ENCODE measurements at regions not wholly inside any gene's neighbourhood (a gene's known extent, or its start where the extent isn't known, plus 50 kb on each side); places are given as distances from the start of the nearest gene placed in this dataset.

GRCh38 chr6:22062807-22063408, 233.9 kb downstream of the PRL start:
- no peak overlapping the region for H4K91ac ChIP-seq (ENCODE audit: insufficient read depth, low read depth, low read length)
- DNase-seq: no peak
- no peak overlapping the region for H3K4me2 ChIP-seq (ENCODE audit: low read depth, low read length)
- no peak overlapping the region for H2BK15ac ChIP-seq (ENCODE audit: low read depth, low read length)
- intact Hi-C loops (cut with micrococcal nuclease) (no loop called here), in situ Hi-C loops (cut with MboI; ENCODE audit: low sequenced_read_pairs) (no loop called here), dilution Hi-C loops (cut with HindIII; ENCODE audit: low sequenced_read_pairs, unreplicated experiment) (no loop called here)
- H3K79me1 ChIP-seq (ENCODE audit: low read depth in 1 of 2, low read length in 2 of 2): no peaks in the 10 kb centered on the region
- TF ChIP-seq POLR2A (IDR thresholded peaks at IDR 0.05; ENCODE audit: low read depth, low read length) (no peak), RCOR1 (IDR thresholded peaks at IDR 0.05; ENCODE audit: insufficient replicate concordance, low read length) (no peak), SMC3 (IDR thresholded peaks at IDR 0.05; ENCODE audit: low read depth, low read length) (no peak), NFE2L2 (IDR thresholded peaks at IDR 0.05; ENCODE audit: low read depth, low read length) (no peak), RAD21 (IDR thresholded peaks at IDR 0.05; ENCODE audit: low read length) (no peak)
- H3K14ac ChIP-seq (replicated peaks; ENCODE audit: low read depth, low read length): no peak overlapping the region
- H3K9me1 ChIP-seq (ENCODE audit: insufficient read depth, low read length): no peaks in the 10 kb centered on the region
- H2BK120ac ChIP-seq (ENCODE audit: low read depth, low read length): no peak overlapping the region
- H3K36me3 ChIP-seq (ENCODE audit: control insufficient read depth, insufficient read depth, low read length): peaks cover 4% of the 10 kb centered on the region
- no peak overlapping the region for H3K27ac ChIP-seq (ENCODE audit: insufficient read depth, low read length)
- no TSS peak for BruUV-seq (replicated peaks)
- no peak overlapping the region for H3K9ac ChIP-seq (ENCODE audit: low read depth, low read length)
- H4K5ac ChIP-seq (ENCODE audit: low read depth, low read length): no peak overlapping the region
- H3K4me1 ChIP-seq (ENCODE audit: control insufficient read depth, insufficient read depth, low read length): no peaks in the 10 kb centered on the region; the same call in 1 of the 2 replicates
- H3K56ac ChIP-seq (ENCODE audit: extremely low read depth, insufficient read depth, low read length): no peak overlapping the region
- H2BK20ac ChIP-seq (ENCODE audit: low read depth, low read length): no peak overlapping the region
- no peak overlapping the region for H4K8ac ChIP-seq (ENCODE audit: low read depth in 2 of 2, low read length in 2 of 2)
- H2AK5ac ChIP-seq (ENCODE audit: low read depth, low read length): peak overlapping the region; percentile 49; the same call in 1 of the 2 replicates
- H3K4ac ChIP-seq (ENCODE audit: low read depth, low read length): no peak overlapping the region
- POLR2A ChIA-PET (ENCODE audit: unreplicated experiment): no interaction called here
- 100% methylated on average over 6 of the region's 21 CpGs; no CpG with 5 or more reads in 1 of the 2 experiments for WGBS, 2 experiments (ENCODE audit: extremely low coverage in 2 of 2, insufficient read length in 1 of 2)
- H2AFZ ChIP-seq (replicated peaks; ENCODE audit: low read length, poor library complexity): no peak overlapping the region
- H2AK9ac ChIP-seq (replicated peaks; ENCODE audit: low read depth, low read length, poor library complexity): no peak overlapping the region
- CTCF ChIA-PET: no interaction called here
- ATAC-seq (ENCODE audit: low read depth): no peak
- no peak overlapping the region for H3K18ac ChIP-seq (ENCODE audit: low read depth, low read length)
- no peak overlapping the region for H2BK5ac ChIP-seq (ENCODE audit: low read depth, low read length, poor library complexity, severe bottlenecking)
- H3K27me3 ChIP-seq (ENCODE audit: control insufficient read depth, insufficient read depth, low read length): no peaks in the 10 kb centered on the region
- no peaks in the 10 kb centered on the region for H4K20me1 ChIP-seq (ENCODE audit: insufficient read depth, low read length)
- H3K9me3 ChIP-seq (ENCODE audit: control insufficient read depth, insufficient read depth, low read length): no peaks in the 10 kb centered on the region
- H3K4me3 ChIP-seq (ENCODE audit: insufficient read depth, low read depth, low read length): no peak overlapping the region
- no peak overlapping the region for H3K23ac ChIP-seq (ENCODE audit: low read depth, low read length)
